Endothelial cell of umbilical vein (primary cell): ENCODE measurements at regions not wholly inside any gene's neighbourhood (a gene's known extent, or its start where the extent isn't known, plus 50 kb on each side); places are given as distances from the start of the nearest gene placed in this dataset.

Source experiments
- EZH2 ChIP-seq: IDR thresholded peaks from 2 replicates; pipeline ENCODE4 v1.6.1; 2012; ENCODE audit warnings: borderline replicate concordance, low read depth, mild to moderate bottlenecking, moderate library complexity, low read length, inconsistent platforms; ENCODE audit not compliant: severe bottlenecking
- FOS ChIP-seq: IDR thresholded peaks from 2 replicates; pipeline ENCODE4 v1.6.1; 2011; ENCODE audit warnings: mild to moderate bottlenecking, low read length, moderate library complexity, borderline replicate concordance; ENCODE audit not compliant: insufficient read depth
- GATA2 ChIP-seq: IDR thresholded peaks from 2 replicates; pipeline ENCODE4 v1.7.0; 2011; ENCODE audit warnings: low read depth, mild to moderate bottlenecking, moderate library complexity, mixed read lengths, low read length; ENCODE audit not compliant: insufficient read length, insufficient read depth
- JUN ChIP-seq: IDR thresholded peaks from 2 replicates; pipeline ENCODE4 v1.6.1; 2011; ENCODE audit warnings: borderline replicate concordance, low read depth; ENCODE audit not compliant: insufficient read length, insufficient read depth
- MYC ChIP-seq: IDR thresholded peaks from one replicate; pipeline ENCODE4 v1.6.1; 2011; ENCODE audit warnings: mild to moderate bottlenecking, low read depth, low read length
- POLR2A ChIP-seq: IDR thresholded peaks from 2 replicates; pipeline ENCODE4 v1.6.1; 2012; ENCODE audit warnings: low read depth, mild to moderate bottlenecking, control low read depth, low read length
- POLR2AphosphoS5 ChIP-seq: IDR thresholded peaks from 2 replicates; pipeline ENCODE4 v1.6.1; 2012; ENCODE audit warnings: low read depth, mild to moderate bottlenecking, control low read depth, low read length, moderate library complexity; ENCODE audit not compliant: insufficient read depth
- TF ChIP-seq, protein P1 (sequence below), 2 donors: IDR thresholded peaks; 1 replicate in 1 of 2; 2 replicates in 1 of 2; pipeline ENCODE4 v1.5.1; 2011; ENCODE audit warnings: low read length in 2 of 2, mild to moderate bottlenecking in 2 of 2, moderate library complexity in 2 of 2, control low read depth in 1 of 2, inconsistent platforms in 1 of 2, low read depth in 1 of 2; ENCODE audit not compliant: insufficient read depth in 1 of 2; ENCODE audit errors: extremely low read depth in 1 of 2
- TF ChIP-seq, protein P2 (sequence below): IDR thresholded peaks from 2 replicates; pipeline ENCODE4 v1.6.1; 2011; ENCODE audit not compliant: insufficient read depth, insufficient read length

DNA sequence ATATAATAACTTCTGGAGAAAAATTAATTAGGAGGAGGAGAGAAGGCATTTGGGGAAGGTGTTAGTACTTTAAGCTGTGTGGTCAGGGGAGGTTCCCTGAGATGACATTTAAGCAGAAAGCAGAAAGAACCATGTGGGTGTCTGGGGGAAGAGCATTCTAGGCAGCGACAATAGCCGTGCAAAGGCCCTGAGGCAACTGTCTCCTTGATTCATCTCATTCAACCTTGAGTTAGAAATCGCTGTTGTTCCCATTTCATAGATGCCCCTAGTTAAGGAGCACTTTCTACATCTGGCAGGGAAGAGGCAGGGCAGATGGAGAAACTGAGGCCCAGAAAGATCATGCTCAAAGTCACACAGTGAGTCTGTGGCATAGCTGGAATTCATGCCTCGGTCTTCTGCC is 108.6 kb upstream of the RUNX3 start:
- TF ChIP-seq, protein P1, sequence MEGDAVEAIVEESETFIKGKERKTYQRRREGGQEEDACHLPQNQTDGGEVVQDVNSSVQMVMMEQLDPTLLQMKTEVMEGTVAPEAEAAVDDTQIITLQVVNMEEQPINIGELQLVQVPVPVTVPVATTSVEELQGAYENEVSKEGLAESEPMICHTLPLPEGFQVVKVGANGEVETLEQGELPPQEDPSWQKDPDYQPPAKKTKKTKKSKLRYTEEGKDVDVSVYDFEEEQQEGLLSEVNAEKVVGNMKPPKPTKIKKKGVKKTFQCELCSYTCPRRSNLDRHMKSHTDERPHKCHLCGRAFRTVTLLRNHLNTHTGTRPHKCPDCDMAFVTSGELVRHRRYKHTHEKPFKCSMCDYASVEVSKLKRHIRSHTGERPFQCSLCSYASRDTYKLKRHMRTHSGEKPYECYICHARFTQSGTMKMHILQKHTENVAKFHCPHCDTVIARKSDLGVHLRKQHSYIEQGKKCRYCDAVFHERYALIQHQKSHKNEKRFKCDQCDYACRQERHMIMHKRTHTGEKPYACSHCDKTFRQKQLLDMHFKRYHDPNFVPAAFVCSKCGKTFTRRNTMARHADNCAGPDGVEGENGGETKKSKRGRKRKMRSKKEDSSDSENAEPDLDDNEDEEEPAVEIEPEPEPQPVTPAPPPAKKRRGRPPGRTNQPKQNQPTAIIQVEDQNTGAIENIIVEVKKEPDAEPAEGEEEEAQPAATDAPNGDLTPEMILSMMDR (IDR thresholded peaks at IDR 0.05; ENCODE audit: extremely low read depth in 1 of 2, insufficient read depth in 1 of 2, low read depth in 1 of 2, low read length in 2 of 2) = no peak
- no peak for TF ChIP-seq POLR2AphosphoS5
- TF ChIP-seq GATA2 = no peak
- no peak for TF ChIP-seq POLR2A
- TF ChIP-seq EZH2 = no peak
- no peak for TF ChIP-seq FOS
- TF ChIP-seq, protein P2, sequence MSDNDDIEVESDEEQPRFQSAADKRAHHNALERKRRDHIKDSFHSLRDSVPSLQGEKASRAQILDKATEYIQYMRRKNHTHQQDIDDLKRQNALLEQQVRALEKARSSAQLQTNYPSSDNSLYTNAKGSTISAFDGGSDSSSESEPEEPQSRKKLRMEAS = no peak
- TF ChIP-seq MYC = no peak
- TF ChIP-seq JUN = no peak
